Transverse colon (tissue), 4 donors: ENCODE measurements at regions not wholly inside any gene's neighbourhood (a gene's known extent, or its start where the extent isn't known, plus 50 kb on each side); places are given as distances from the start of the nearest gene placed in this dataset.

ENCODE experiments used
- DNase-seq: peaks from one replicate; pipeline ENCODE4 v3.0.0-alpha.2; 2019
- H3K27ac ChIP-seq, 4 donors: fragments of 200-600 bp; sonication (generic); 2 replicates each; pipeline ENCODE4 v1.5.1; 2016 to 2018; ENCODE audit warnings: inconsistent platforms in 4 of 4
- H3K27me3 ChIP-seq: fragments of 200-600 bp; sonication (generic); 2 replicates; pipeline ENCODE4 v1.5.1; 2017; ENCODE audit warnings: inconsistent platforms
- H3K36me3 ChIP-seq, 4 donors: fragments of 200-600 bp; sonication (generic); 2 replicates each; pipeline ENCODE4 v1.5.1; 2017 to 2019; ENCODE audit warnings: inconsistent platforms in 4 of 4
- H3K4me1 ChIP-seq, 4 donors: fragments of 200-600 bp; sonication (generic); 2 replicates each; pipeline ENCODE4 v1.5.1; 2017 to 2020; ENCODE audit warnings: inconsistent platforms in 4 of 4
- H3K4me3 ChIP-seq, 4 donors: fragments of 200-600 bp; sonication (generic); 1 replicate in 1 of 4; 2 replicates in 3 of 4; pipeline versions ENCODE4 v1.5.1 to v1.6.1; 2017 to 2019; ENCODE audit warnings: inconsistent platforms in 4 of 4
- H3K9me3 ChIP-seq, 2 donors: fragments of 200-600 bp; sonication (generic); 2 replicates each; pipeline ENCODE4 v1.5.1; 2017 to 2019; ENCODE audit warnings: inconsistent platforms in 2 of 2
- CTCF ChIP-seq, 5 experiments: fragments of 200-600 bp in 3 of 5; fragments of 450-650 bp in 2 of 5; sonication (generic) in 3 of 5; IDR thresholded peaks; 1 replicate in 2 of 5; 2 replicates in 3 of 5; pipeline ENCODE4 v1.5.1; 2016 to 2017; ENCODE audit warnings: antibody characterized with exemption in 5 of 5, inconsistent platforms in 3 of 5, mild to moderate bottlenecking in 2 of 5, moderate library complexity in 1 of 5
- EP300 ChIP-seq: sonication (generic); formaldehyde crosslinking; IDR thresholded peaks from one replicate; pipeline ENCODE4 v1.6.1; 2017; ENCODE audit warnings: antibody characterized with exemption, low read depth
- POLR2A ChIP-seq: fragments of 450-650 bp; IDR thresholded peaks from one replicate; pipeline ENCODE4 v1.6.1; 2016; ENCODE audit warnings: antibody characterized with exemption, mild to moderate bottlenecking, moderate library complexity
- POLR2AphosphoS5 ChIP-seq, 3 donors: sonication (generic); formaldehyde crosslinking; IDR thresholded peaks; one replicate each; pipeline ENCODE4 v1.6.1; 2016; ENCODE audit warnings: antibody characterized with exemption in 3 of 3
- WGBS, 2 donors: methylation state at CpG; one replicate each; pipeline ENCODE4 v1.1.5; 2018; ENCODE audit warnings: low coverage in 1 of 2; 5-methylcytosine and 5-hydroxymethylcytosine counted together
- in situ Hi-C, 4 donors: fragments of 200-750 bp; cut with MboI; loops; one replicate each; pipeline versions ENCODE4 v1.15.0 to v1.15.1; 2017; ENCODE audit warnings: low sequenced_read_pairs in 3 of 4, low pct_ligation_motif_present in 1 of 4, low pct_unique_long_range_greater_than_20kb in 1 of 4
- intact Hi-C: fragments of 100-400 bp; cut with DNase I; formaldehyde crosslinking; loops from one replicate; pipeline ENCODE4 v1.15.1; 2023; ENCODE audit warnings: low total_unique reads

GRCh38 chr5:61941637-61942036 is 364.4 kb upstream of the KIF2A start:
- Histone ChIP-seq H3K4me1 (no peaks in the 10 kb centered on the region), H3K27me3 (no peaks in the 10 kb centered on the region), H3K9me3 (no peaks in the 10 kb centered on the region), H3K27ac (no peak overlapping the region), H3K36me3 (no peaks in the 10 kb centered on the region), H3K4me3 (no peak overlapping the region)
- DNase-seq = no peak
- intact Hi-C loops = no loop called here
- 0% methylated on average over 1 of the region's 1 CpG; no CpG with 5 or more reads in 1 of the 2 donors for WGBS, 2 donors
- TF ChIP-seq EP300 (no peak), POLR2AphosphoS5 (IDR thresholded peaks at IDR 0.05) (no peak), CTCF (IDR thresholded peaks at IDR 0.05) (no peak), POLR2A (no peak)
- in situ Hi-C loops = no loop called here

- no peak overlapping the region for H3K27ac ChIP-seq
- no peaks in the 10 kb centered on the region for H3K27me3 ChIP-seq
- no peaks in the 10 kb centered on the region for H3K4me1 ChIP-seq
- 74% methylated on average over 2 of the region's 2 CpGs; no CpG with 5 or more reads in 1 of the 2 donors for WGBS, 2 donors
- no peaks in the 10 kb centered on the region for H3K9me3 ChIP-seq
- no peak overlapping the region for H3K4me3 ChIP-seq
- no peak for TF ChIP-seq EP300
- TF ChIP-seq POLR2A = no peak
- no peak for TF ChIP-seq CTCF (IDR thresholded peaks at IDR 0.05)
- no peak for TF ChIP-seq POLR2AphosphoS5 (IDR thresholded peaks at IDR 0.05)
- no peaks in the 10 kb centered on the region for H3K36me3 ChIP-seq
- DNase-seq = no peak
- in situ Hi-C loops = no loop called here
- intact Hi-C loops = no loop called here
Measured at GRCh38 chr5:61942462-61943049, 363.4 kb upstream of the KIF2A start.

GRCh38 chr5:61943713-61944112 is 362.3 kb upstream of the KIF2A start:
- in situ Hi-C loops = no loop called here
- no peak for DNase-seq
- H3K36me3 ChIP-seq = no peaks in the 10 kb centered on the region
- H3K9me3 ChIP-seq = no peaks in the 10 kb centered on the region
- H3K4me1 ChIP-seq = no peaks in the 10 kb centered on the region
- H3K4me3 ChIP-seq = no peak overlapping the region
- 40 to 80% methylated on average over 1 to 2 of the region's 2 CpGs for WGBS, 2 donors
- TF ChIP-seq EP300 (no peak), POLR2AphosphoS5 (IDR thresholded peaks at IDR 0.05) (no peak), CTCF (IDR thresholded peaks at IDR 0.05) (no peak), POLR2A (no peak)
- no peaks in the 10 kb centered on the region for H3K27me3 ChIP-seq
- H3K27ac ChIP-seq = no peak overlapping the region
- intact Hi-C loops = no loop called here

GRCh38 chr5:61948151-61948550 is 357.9 kb upstream of the KIF2A start:
- H3K9me3 ChIP-seq = no peaks in the 10 kb centered on the region
- 89% methylated on average over 3 of the region's 3 CpGs; no CpG with 5 or more reads in 1 of the 2 donors for WGBS, 2 donors
- no peaks in the 10 kb centered on the region for H3K4me1 ChIP-seq
- no peaks in the 10 kb centered on the region for H3K27me3 ChIP-seq
- intact Hi-C loops (no loop called here), in situ Hi-C loops (no loop called here)
- no peak overlapping the region for H3K27ac ChIP-seq
- no peak for DNase-seq
- no peaks in the 10 kb centered on the region for H3K36me3 ChIP-seq
- TF ChIP-seq POLR2AphosphoS5 (IDR thresholded peaks at IDR 0.05) (no peak), CTCF (IDR thresholded peaks at IDR 0.05) (no peak), POLR2A (no peak), EP300 (no peak)
- no peak overlapping the region for H3K4me3 ChIP-seq
